ENCODE measurements at regions not wholly inside any gene's neighbourhood (a gene's known extent, or its start where the extent isn't known, plus 50 kb on each side); places are given as distances from the start of the nearest gene placed in this dataset.

DNA sequence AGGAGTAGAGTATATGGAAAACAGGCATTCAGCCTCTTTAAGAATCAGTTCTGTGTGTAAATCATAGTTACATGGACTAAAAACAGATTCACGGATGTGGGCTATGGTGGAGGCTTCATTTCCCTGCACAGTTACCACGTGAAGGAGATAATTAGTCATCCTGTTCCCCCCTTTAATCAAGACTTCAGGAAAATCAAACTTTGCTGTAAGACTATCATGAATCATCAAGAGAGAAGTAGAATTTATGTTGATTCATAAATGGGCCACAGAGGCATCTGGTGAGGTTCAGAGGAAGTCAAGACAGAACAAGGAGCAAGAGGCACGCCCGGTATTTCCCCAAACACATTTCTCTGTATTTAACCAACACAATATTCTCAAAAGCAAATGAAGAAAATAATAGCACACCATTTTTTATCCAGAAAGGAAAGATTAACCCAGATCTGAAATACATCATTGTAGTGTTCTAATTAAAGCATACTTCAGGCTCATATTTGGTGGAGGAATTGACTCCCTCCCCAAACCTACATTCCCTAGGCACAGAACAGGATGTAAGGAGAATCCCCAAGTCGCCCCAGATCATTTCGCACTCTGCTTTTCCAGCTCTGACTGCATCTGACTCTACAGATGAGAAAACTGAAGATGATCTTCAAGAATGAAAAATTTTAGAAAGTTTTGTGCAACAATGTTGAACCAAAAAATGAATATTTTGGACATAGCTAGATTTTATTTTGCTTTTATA, 175.8 kb upstream of the GAS1 start:
- DNase-seq, result no peak

- DNase-seq, result no peak
Measured at GRCh38 chr9:87123830-87124229, 176.5 kb upstream of the GAS1 start.

- no peak for DNase-seq
Measured at GRCh38 chr9:87125819-87126218, 178.5 kb upstream of the GAS1 start.

- DNase-seq, result no peak
Measured at GRCh38 chr9:87127543-87127942, 180.2 kb upstream of the GAS1 start.

GRCh38 chr9:87127978-87128614, 180.8 kb upstream of the GAS1 start:
- DNase-seq, result no peak

DNA sequence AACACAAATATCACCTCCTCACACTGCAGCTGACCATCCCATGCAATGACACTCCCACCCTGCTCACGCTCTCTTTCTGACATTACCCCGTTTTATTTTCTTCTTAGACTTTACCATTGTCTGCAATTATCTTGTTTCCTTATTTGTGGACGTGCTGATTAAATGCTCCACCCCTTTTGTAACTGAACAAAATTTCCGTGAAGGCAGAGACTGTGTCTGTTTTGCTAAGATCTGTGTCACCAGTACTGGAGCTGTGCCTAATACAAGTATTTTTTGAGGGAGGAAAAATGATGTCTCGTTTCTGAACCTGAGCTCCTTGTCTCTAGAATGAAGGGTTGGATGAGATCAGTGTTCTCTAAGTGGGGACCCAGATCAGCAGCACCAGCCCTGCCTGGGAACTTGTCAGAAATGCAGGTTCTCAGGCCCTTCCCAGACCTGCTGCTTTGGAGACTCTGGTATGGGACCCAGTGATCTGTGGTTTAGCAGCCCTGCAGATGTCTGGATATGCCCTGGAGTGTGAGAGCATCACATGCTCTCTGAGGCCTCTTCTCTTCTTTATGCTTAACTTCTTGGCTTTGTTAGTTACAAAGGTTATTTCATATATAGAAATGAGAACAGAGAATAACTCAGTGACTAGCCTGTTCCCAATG, 181.7 kb upstream of the GAS1 start:
- DNase-seq, result no peak

- DNase-seq, result no peak
Measured at GRCh38 chr9:87135074-87135473, 187.8 kb upstream of the GAS1 start.

GRCh38 chr9:87137718-87138117, 190.4 kb upstream of the GAS1 start:
- DNase-seq, result no peak

DNA sequence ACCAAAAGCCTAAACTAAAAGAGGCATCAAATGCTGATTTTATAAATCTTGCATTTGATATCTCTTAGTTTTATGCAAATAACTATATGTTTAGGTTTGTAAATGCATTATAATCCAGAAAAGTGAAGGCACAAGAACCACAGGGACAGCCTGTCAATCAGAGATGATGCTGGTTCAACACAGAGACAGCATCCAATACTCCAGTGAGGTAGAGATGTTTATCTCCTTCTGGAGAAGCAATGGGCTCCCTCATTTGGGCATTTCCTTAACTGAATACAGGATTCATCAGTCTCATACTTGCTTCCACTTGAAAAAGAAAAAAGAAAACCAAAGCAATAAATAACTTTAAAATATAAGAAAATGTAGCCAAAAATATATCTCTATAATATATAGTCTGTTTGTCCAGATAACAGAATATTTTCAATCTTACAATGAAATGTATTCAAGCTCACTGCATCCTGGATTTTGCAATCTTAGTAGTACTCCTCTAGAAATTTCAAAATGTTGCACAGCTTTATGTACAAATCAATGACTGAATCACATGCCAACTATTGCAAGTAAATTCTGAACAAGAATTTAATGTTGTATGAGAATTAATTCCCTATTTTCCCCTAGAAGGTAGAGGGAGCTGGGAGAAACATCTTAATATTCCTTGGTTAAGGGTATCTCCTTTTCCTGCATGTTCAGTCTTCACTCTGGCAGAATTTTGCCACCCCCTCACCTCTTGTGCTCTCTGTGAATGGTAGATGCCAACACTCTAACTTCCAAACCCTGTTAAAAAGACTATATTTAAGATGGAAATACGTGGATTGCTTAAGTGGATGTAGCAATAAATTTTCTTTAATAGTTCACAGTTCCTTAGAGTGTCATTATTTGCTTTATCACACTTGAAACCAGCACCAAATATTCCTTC, 191.1 kb upstream of the GAS1 start:
- DNase-seq, result no peak

DNA sequence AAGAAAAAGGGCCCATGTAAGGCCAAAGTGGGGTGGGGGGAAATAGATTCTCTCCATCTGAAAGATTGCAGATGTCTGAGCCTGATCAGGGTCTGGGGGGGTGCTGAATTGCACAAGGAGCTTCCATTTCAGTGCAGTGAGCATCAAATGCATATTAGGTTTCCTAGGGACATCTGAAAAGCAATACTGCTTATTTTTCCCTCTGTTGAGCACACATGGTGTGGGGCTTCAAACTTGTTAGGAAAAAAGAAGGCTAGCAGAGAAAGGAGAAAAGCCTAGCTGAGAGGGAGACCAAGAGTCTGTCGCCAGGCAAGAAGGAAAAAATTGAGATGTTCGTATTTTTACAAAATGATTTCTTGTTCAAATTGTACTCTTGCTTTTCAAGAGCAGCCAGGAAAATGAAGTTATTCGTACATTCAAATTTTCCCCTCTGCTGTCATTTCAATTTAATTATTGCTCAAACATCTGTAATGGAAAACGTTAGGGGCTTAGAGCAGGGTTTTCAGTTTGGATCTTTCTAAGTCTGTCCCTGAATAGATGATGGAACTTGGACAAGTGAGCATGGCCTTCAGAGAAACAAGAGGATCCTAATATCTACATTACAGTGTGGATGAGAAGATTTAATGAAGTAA, 191.9 kb upstream of the GAS1 start:
- no peak for DNase-seq

DNA sequence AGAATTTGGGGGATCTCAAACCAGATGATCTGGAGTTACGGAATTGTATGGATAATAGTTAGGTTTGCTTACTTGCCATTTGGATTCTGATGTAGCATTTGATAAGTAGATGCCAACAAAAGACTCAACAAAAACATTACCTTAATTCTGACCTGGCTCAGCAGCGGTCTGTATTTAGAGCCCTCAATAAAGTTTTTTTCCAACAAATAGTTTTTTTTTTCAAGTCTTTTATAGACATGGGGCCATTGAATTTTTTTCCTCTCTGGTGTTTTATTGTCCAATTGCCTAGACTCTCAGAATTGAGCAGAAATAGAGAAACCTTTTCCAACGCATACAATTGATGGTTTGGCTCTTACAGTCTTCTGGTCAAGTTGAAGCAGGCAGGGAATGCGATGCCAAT, 192.8 kb upstream of the GAS1 start:
- DNase-seq, result no peak

GRCh38 chr9:87140605-87141109, 193.4 kb upstream of the GAS1 start:
- no peak for DNase-seq

DNA sequence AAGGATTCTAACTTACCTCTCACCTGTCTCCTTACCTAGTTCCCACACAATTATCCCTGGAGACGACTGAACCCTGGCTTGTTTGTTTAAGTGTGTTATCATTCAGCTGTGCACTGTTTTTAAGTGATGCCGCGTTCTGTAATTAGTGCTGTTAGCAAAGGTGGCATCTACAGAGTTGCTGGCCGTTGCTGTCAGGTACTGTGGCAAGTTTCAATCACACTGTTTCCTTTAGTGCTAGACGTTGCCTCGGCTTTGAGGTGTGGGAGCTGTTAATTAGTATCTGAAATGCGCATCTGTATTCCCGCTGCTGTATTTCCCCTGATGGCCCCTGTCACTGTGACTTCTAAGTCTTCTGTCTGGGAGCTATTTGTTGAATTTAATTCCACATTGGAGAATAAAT, 193.8 kb upstream of the GAS1 start:
- no peak for DNase-seq

GRCh38 chr9:87146933-87147332, 199.6 kb upstream of the GAS1 start:
- DNase-seq, result no peak

DNA sequence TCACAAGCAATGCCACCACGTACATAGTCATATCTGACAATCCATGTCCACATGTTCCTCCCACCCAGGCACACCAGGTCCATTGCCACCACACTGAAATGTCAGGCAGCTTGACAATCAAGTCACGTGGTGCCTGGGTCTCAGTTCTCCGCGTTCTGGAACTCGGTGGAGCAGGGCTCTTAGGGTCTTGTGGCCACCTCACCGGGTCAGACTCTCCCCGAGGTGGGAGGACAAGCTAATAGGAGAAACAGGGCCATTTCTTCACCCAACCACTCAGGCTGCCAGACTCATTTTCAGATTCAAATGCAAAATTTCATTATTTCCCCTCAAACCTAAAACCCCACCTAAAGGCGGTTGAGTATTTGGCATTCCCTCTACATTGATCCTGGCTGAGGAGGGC, 200.5 kb upstream of the GAS1 start:
- no peak for DNase-seq

- DNase-seq, result no peak
Measured at GRCh38 chr9:87148331-87149104, 201.2 kb upstream of the GAS1 start.

GRCh38 chr9:87149799-87150198, 202.5 kb upstream of the GAS1 start:
- no peak for DNase-seq

DNA sequence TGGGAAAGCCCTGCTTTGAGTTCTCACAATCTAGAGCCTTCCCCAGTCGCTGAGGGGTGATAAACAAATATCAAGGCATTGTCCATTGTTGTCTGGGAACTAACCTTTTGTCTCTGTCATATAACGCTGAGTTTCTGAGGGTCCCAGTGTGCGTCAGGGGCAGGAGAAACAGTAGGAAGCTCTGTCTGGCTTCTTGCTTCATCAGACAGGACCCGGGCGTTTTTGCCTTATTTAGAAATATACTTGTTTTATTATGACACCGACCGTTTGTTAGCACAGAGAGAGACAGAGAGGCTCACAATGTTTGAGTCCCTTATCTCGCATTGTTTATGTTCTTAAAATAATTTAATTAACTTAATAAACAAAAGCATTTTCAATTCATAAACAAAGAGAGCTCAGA, 204.9 kb upstream of the GAS1 start:
- DNase-seq, result no peak

DNA sequence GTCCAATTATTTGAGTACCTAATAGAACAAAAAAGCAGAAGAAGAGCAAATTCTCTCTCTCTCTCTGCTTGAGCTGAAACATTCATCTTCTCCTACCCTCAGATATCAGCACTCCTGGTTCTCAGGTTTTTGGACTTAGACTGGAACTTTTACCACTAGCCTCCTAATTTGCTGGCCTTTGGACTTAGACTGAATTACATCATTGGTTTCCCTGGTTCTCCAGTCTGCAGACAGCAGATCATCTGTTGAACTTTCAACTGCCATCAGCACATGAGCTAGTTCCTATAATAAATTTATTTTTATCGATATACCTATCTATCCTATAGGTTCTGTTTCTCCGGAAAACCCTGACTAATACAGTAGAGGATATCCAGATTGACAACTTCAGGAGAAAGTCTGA, 208.9 kb upstream of the GAS1 start:
- DNase-seq, result no peak

GRCh38 chr9:87157366-87158031, 210.2 kb upstream of the GAS1 start:
- no peak for DNase-seq

- DNase-seq, result no peak
Measured at GRCh38 chr9:87158765-87159164, 211.5 kb upstream of the GAS1 start.

All from NCI-H524 treated with DMSO at 0.1 percent for 48 hours (cell line).